Right cardiac atrium (tissue), 5 donors: ENCODE measurements at regions not wholly inside any gene's neighbourhood (a gene's known extent, or its start where the extent isn't known, plus 50 kb on each side); places are given as distances from the start of the nearest gene placed in this dataset.

ENCODE experiments used
- ATAC-seq, 2 donors: fragments of 200-7000 bp; cut with Tn5 transposase; one replicate each; pipeline versions ENCODE4 v1.8.0 to v1.9.1; 2020; ENCODE audit warnings: moderate library complexity in 2 of 2, mild to moderate bottlenecking in 1 of 2
- DNase-seq, 3 donors: peaks; one replicate each; pipeline ENCODE4 v3.0.0-alpha.2; 2020
- H3K27ac ChIP-seq: one replicate; pipeline ENCODE4 v1.5.1; 2013; ENCODE audit warnings: mild to moderate bottlenecking, low read length, control low read depth, moderate library complexity
- H3K27me3 ChIP-seq: one replicate; pipeline ENCODE4 v1.6.1; 2013; ENCODE audit not compliant: control insufficient read depth, insufficient read depth
- H3K4me1 ChIP-seq: one replicate; pipeline ENCODE4 v1.6.1; 2013; ENCODE audit warnings: low read length; ENCODE audit not compliant: control insufficient read depth, insufficient read depth
- H3K4me3 ChIP-seq: one replicate; pipeline ENCODE4 v1.5.1; 2013; ENCODE audit warnings: low read length, control low read depth
- H3K9me3 ChIP-seq: one replicate; pipeline ENCODE4 v1.6.1; 2013; ENCODE audit warnings: low read length; ENCODE audit not compliant: control insufficient read depth
- WGBS: extraction: QIAGEN DNeasy Blood & Tissue Kit; methylation state at CpG from one replicate; pipeline ENCODE4 v1.1.7; 2013; 5-methylcytosine and 5-hydroxymethylcytosine counted together
- intact Hi-C, 4 donors: fragments of 100-400 bp; cut with DNase I; formaldehyde crosslinking; loops; one replicate each; pipeline versions ENCODE4 v1.11.0 to v1.14.0; 2022 to 2023
- donor health status: healthy with polysubstance abuse.
- donor health status: DM: no; HTN: yes; CAD: no.
- donor health status: DM: no; HTN: no; CAD: no.
- donor health status: DM: no; HTN: yes; CAD: no; lungs with severe emphysema.
- donor health status: DM: yes; HTN: yes; CAD: no.

GRCh38 chr6:8705435-8706020 is 270.2 kb upstream of the SLC35B3 start:
- no peaks in the 10 kb centered on the region for H3K4me1 ChIP-seq
- DNase-seq: no peak
- H3K9me3 ChIP-seq: no peaks in the 10 kb centered on the region
- no peak overlapping the region for H3K4me3 ChIP-seq
- 33% methylated on average over 2 of the region's 2 CpGs for WGBS
- H3K27ac ChIP-seq: no peak overlapping the region
- ATAC-seq: no peak
- intact Hi-C loops: no loop called here
- no peaks in the 10 kb centered on the region for H3K27me3 ChIP-seq

- no peak overlapping the region for H3K27ac ChIP-seq
- no peak for DNase-seq
- no peaks in the 10 kb centered on the region for H3K27me3 ChIP-seq
- intact Hi-C loops: no loop called here
- H3K4me3 ChIP-seq: no peak overlapping the region
- no peaks in the 10 kb centered on the region for H3K9me3 ChIP-seq
- H3K4me1 ChIP-seq: no peaks in the 10 kb centered on the region
- ATAC-seq: no peak
- 78% methylated on average over 1 of the region's 1 CpG for WGBS
Observed at GRCh38 chr6:8703059-8703458, 267.7 kb upstream of the SLC35B3 start.

GRCh38 chr6:8688821-8689220 is 253.5 kb upstream of the SLC35B3 start:
- ATAC-seq (no peak), DNase-seq (no peak)
- no peaks in the 10 kb centered on the region for H3K27me3 ChIP-seq
- H3K4me1 ChIP-seq: no peaks in the 10 kb centered on the region
- 65% methylated on average over 1 of the region's 1 CpG for WGBS
- intact Hi-C loops: no loop called here
- no peak overlapping the region for H3K27ac ChIP-seq
- H3K4me3 ChIP-seq: no peak overlapping the region
- no peaks in the 10 kb centered on the region for H3K9me3 ChIP-seq

DNA sequence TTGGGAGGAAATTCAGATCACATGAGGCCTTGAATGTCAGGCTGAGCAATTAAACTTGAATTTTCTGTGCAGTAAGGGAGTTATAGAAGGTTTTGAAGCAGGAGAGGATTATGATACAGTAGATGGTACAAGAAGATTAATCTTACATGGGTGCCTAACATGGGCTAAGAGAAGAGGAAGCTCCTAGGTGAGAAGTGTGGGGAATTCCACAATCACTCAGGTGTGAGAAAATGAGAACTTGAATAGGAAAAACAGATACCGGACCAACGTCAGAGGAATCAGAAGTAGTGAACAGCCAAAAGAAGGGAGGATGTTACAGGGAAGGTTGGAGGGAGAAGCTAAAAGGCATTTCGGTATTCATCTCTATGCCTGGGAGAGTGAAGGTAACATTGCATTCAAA is 250.7 kb upstream of the SLC35B3 start:
- ATAC-seq (no peak), DNase-seq (no peak)
- H3K9me3 ChIP-seq: no peaks in the 10 kb centered on the region
- WGBS: 84% methylated on average over 3 of the region's 3 CpGs
- no peak overlapping the region for H3K27ac ChIP-seq
- intact Hi-C loops: no loop called here
- H3K27me3 ChIP-seq: no peaks in the 10 kb centered on the region
- no peak overlapping the region for H3K4me3 ChIP-seq
- H3K4me1 ChIP-seq: no peaks in the 10 kb centered on the region

DNA sequence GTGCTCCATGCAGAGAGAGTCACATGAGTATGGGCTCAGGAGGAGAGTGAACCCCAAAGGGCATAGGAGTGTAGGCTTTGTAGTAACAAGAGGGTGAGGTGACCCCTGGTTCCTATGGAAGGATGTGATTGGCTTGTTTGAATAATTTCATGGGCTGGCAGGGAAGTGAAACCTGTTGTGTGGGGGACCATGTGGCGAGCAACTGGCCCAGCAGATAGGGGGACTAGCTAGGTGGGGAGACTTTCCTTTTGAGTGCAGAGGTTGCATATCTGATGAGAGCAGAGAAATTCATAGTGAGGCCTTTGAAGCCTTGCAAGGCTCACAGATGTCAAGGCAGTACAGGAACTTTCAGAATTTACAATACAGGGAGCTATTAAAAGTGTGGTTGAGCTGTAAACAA is 247.9 kb upstream of the SLC35B3 start:
- intact Hi-C loops: no loop called here
- H3K4me1 ChIP-seq: no peaks in the 10 kb centered on the region
- no peaks in the 10 kb centered on the region for H3K27me3 ChIP-seq
- no peaks in the 10 kb centered on the region for H3K9me3 ChIP-seq
- H3K4me3 ChIP-seq: no peak overlapping the region
- no peak for DNase-seq
- no peak overlapping the region for H3K27ac ChIP-seq
- WGBS: 73% methylated on average over 1 of the region's 1 CpG
- no peak for ATAC-seq

DNA sequence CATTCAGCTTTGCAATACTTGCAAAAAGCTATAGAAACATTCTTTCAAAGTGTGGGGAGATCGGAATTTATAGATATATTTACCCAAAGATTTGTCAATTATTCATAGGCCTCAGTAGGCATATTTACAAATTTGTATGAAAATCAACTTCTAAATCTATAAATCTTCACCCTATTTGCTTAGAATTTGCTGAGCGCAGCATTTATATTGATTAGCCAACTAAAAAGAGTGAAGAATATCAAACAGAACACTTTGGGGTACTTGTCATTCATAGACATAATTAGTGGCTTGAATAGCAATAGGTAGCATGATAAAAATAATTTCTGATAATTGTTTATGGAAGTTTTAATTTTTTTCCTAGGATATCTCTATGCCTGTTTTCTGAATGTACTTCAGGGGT is 244.5 kb upstream of the SLC35B3 start:
- whole genome bisulfite sequencing: 91% methylated on average over 2 of the region's 2 CpGs
- intact Hi-C loops: no loop called here
- ATAC-seq (no peak), DNase-seq (no peak)
- Histone ChIP-seq H3K9me3 (no peaks in the 10 kb centered on the region), H3K27ac (no peak overlapping the region), H3K4me1 (no peaks in the 10 kb centered on the region), H3K4me3 (no peak overlapping the region), H3K27me3 (no peaks in the 10 kb centered on the region)

DNA sequence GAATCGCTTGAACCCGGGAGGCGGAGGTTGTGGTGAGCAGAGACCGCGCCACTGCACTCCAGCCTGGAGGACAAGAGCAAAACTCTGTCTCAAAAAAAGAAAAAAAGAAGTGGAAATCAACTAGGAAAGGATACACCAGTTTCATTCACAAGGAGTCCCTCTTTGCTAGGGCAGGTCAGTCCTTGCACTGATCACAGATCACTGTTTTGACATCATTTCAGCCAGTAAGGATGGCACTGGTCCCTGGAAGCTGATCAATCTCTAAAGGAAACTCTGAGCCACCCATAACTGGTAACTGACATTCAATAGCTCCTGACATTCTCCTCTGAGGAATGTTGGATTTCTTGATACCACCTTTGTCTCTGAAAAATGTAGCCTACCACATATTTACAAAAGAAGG is 243.1 kb upstream of the SLC35B3 start:
- Histone ChIP-seq H3K9me3 (no peaks in the 10 kb centered on the region), H3K4me1 (no peaks in the 10 kb centered on the region), H3K4me3 (no peak overlapping the region), H3K27me3 (no peaks in the 10 kb centered on the region), H3K27ac (no peak overlapping the region)
- ATAC-seq (no peak), DNase-seq (no peak)
- intact Hi-C loops: no loop called here
- WGBS: 96% methylated on average over 5 of the region's 5 CpGs

GRCh38 chr6:8674126-8674525 is 238.8 kb upstream of the SLC35B3 start:
- intact Hi-C loops: no loop called here
- WGBS: 78% methylated on average over 3 of the region's 3 CpGs
- H3K9me3 ChIP-seq: no peaks in the 10 kb centered on the region

DNA sequence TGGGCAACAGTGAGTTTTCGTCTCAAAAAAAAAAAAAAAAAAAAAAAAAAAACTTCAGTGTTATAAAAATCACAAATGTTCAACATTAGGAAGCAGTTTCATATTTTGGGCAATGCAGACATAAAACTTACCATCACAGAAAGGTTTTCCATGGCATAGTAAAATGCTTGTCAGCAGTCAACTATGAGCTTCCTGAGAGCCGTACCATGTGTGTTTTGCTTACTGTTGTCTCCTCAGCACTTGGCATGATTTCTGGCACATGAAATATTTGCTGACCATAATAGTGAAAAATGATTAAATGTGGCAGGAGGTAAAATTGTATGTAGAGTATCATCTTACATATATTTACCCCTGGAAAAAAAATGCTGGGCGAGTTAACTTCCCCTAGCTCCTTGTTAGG is 237.5 kb upstream of the SLC35B3 start:
- intact Hi-C loops: no loop called here
- H3K27ac ChIP-seq: no peak overlapping the region
- no peak overlapping the region for H3K4me3 ChIP-seq
- no peaks in the 10 kb centered on the region for H3K4me1 ChIP-seq
- ATAC-seq (no peak), DNase-seq (no peak)
- no peaks in the 10 kb centered on the region for H3K9me3 ChIP-seq
- WGBS: 81% methylated on average over 3 of the region's 3 CpGs
- no peaks in the 10 kb centered on the region for H3K27me3 ChIP-seq

More at GRCh38 chr6:8674126-8674525, 238.8 kb upstream of the SLC35B3 start:
- no peaks in the 10 kb centered on the region for H3K4me1 ChIP-seq
- H3K4me3 ChIP-seq: no peak overlapping the region
- DNase-seq (no peak), ATAC-seq (no peak)
- no peaks in the 10 kb centered on the region for H3K27me3 ChIP-seq
- H3K27ac ChIP-seq: no peak overlapping the region

- ATAC-seq (no peak), DNase-seq (no peak)
- Histone ChIP-seq H3K27ac (no peak overlapping the region), H3K4me3 (no peak overlapping the region), H3K9me3 (no peaks in the 10 kb centered on the region), H3K4me1 (no peaks in the 10 kb centered on the region), H3K27me3 (no peaks in the 10 kb centered on the region)
- WGBS: 93% methylated on average over 1 of the region's 1 CpG
- intact Hi-C loops: no loop called here
Observed at GRCh38 chr6:8670792-8671191, 235.4 kb upstream of the SLC35B3 start.

GRCh38 chr6:8664700-8665099 is 229.4 kb upstream of the SLC35B3 start:
- Histone ChIP-seq H3K27me3 (no peaks in the 10 kb centered on the region), H3K4me1 (no peaks in the 10 kb centered on the region), H3K27ac (no peak overlapping the region), H3K9me3 (no peaks in the 10 kb centered on the region), H3K4me3 (no peak overlapping the region)
- 92% methylated on average over 3 of the region's 3 CpGs for WGBS
- intact Hi-C loops: no loop called here
- ATAC-seq: no peak
- no peak for DNase-seq

- no peak overlapping the region for H3K27ac ChIP-seq
- no peak for ATAC-seq
- no peaks in the 10 kb centered on the region for H3K9me3 ChIP-seq
- no peak overlapping the region for H3K4me3 ChIP-seq
- no peaks in the 10 kb centered on the region for H3K27me3 ChIP-seq
- DNase-seq: no peak
- WGBS: 86% methylated on average over 3 of the region's 3 CpGs
- H3K4me1 ChIP-seq: no peaks in the 10 kb centered on the region
- intact Hi-C loops: no loop called here
Observed at GRCh38 chr6:8664070-8664469, 228.7 kb upstream of the SLC35B3 start.
